Brain microvascular endothelial cell (primary cell): ENCODE measurements at regions not wholly inside any gene's neighbourhood (a gene's known extent, or its start where the extent isn't known, plus 50 kb on each side); places are given as distances from the start of the nearest gene placed in this dataset.

Experiments used
- DNase-seq: peaks from one replicate; pipeline ENCODE4 v3.0.0-alpha.2; 2020
- H3K27ac ChIP-seq: fragments of 250-450 bp; sonication (Bioruptor Pico); 2 replicates; pipeline ENCODE4 v1.5.1; 2020; ENCODE audit warnings: mild to moderate bottlenecking, moderate library complexity
- H3K27me3 ChIP-seq: fragments of 250-450 bp; sonication (Bioruptor Pico); replicated peaks from 2 replicates; pipeline ENCODE4 v1.5.1; 2020; ENCODE audit warnings: mild to moderate bottlenecking
- H3K36me3 ChIP-seq: fragments of 250-450 bp; sonication (Bioruptor Pico); replicated peaks from 2 replicates; pipeline ENCODE4 v1.5.1; 2020; ENCODE audit warnings: mild to moderate bottlenecking
- H3K4me3 ChIP-seq: 2 replicates; pipeline ENCODE4 v1.5.1; 2011; ENCODE audit warnings: low read depth, mild to moderate bottlenecking, control low read depth, low read length, moderate library complexity
- CTCF ChIP-seq: IDR thresholded peaks from 2 replicates; pipeline ENCODE4 v1.5.1; 2011; ENCODE audit warnings: low read depth, mild to moderate bottlenecking, moderate library complexity, low read length, control low read depth, inconsistent platforms; ENCODE audit errors: missing control alignments
- in situ Hi-C: cut with HindIII; loops from 2 replicates; pipeline ENCODE4 v1.10.0; 2017; ENCODE audit warnings: low sequenced_read_pairs, low pct_ligation_motif_present

- H3K36me3 ChIP-seq: no peaks in the 10 kb centered on the region
- TF ChIP-seq CTCF: no peak
- in situ Hi-C loops: no loop called here
- no peak overlapping the region for H3K4me3 ChIP-seq
- no peak overlapping the region for H3K27ac ChIP-seq
- no peaks in the 10 kb centered on the region for H3K27me3 ChIP-seq
- no peak for DNase-seq
Observed at GRCh38 chr9:116003397-116003796, 150.2 kb upstream of the PAPPA start.

GRCh38 chr9:116005205-116005604 is 148.4 kb upstream of the PAPPA start:
- no peaks in the 10 kb centered on the region for H3K27me3 ChIP-seq
- no peak overlapping the region for H3K4me3 ChIP-seq
- no peak for DNase-seq
- TF ChIP-seq CTCF: no peak
- no peaks in the 10 kb centered on the region for H3K36me3 ChIP-seq
- in situ Hi-C loops: no loop called here
- no peak overlapping the region for H3K27ac ChIP-seq

- no peaks in the 10 kb centered on the region for H3K27me3 ChIP-seq
- no peak overlapping the region for H3K4me3 ChIP-seq
- TF ChIP-seq CTCF: no peak
- no peak overlapping the region for H3K27ac ChIP-seq
- in situ Hi-C loops: no loop called here
- no peak for DNase-seq
- no peaks in the 10 kb centered on the region for H3K36me3 ChIP-seq
Observed at GRCh38 chr9:116007824-116008223, 145.8 kb upstream of the PAPPA start.

GRCh38 chr9:116008278-116008677 is 145.3 kb upstream of the PAPPA start:
- in situ Hi-C loops: no loop called here
- no peak overlapping the region for H3K27ac ChIP-seq

GRCh38 chr9:116009420-116009819 is 144.2 kb upstream of the PAPPA start:
- in situ Hi-C loops: no loop called here
- Histone ChIP-seq H3K27me3 (no peaks in the 10 kb centered on the region), H3K36me3 (no peaks in the 10 kb centered on the region), H3K27ac (no peak overlapping the region), H3K4me3 (no peak overlapping the region)
- TF ChIP-seq CTCF: no peak
- DNase-seq: no peak

More at GRCh38 chr9:116008278-116008677, 145.3 kb upstream of the PAPPA start:
- H3K4me3 ChIP-seq: no peak overlapping the region
- no peaks in the 10 kb centered on the region for H3K36me3 ChIP-seq
- TF ChIP-seq CTCF: no peak
- DNase-seq: no peak
- H3K27me3 ChIP-seq: no peaks in the 10 kb centered on the region

GRCh38 chr9:116015855-116016254 is 137.7 kb upstream of the PAPPA start:
- H3K27ac ChIP-seq: no peak overlapping the region
- no peak overlapping the region for H3K4me3 ChIP-seq
- DNase-seq: no peak
- H3K27me3 ChIP-seq: no peaks in the 10 kb centered on the region
- no peaks in the 10 kb centered on the region for H3K36me3 ChIP-seq
- in situ Hi-C loops: no loop called here
- no peak for TF ChIP-seq CTCF
